ENCODE measurements at regions not wholly inside any gene's neighbourhood (a gene's known extent, or its start where the extent isn't known, plus 50 kb on each side); places are given as distances from the start of the nearest gene placed in this dataset.

DNA sequence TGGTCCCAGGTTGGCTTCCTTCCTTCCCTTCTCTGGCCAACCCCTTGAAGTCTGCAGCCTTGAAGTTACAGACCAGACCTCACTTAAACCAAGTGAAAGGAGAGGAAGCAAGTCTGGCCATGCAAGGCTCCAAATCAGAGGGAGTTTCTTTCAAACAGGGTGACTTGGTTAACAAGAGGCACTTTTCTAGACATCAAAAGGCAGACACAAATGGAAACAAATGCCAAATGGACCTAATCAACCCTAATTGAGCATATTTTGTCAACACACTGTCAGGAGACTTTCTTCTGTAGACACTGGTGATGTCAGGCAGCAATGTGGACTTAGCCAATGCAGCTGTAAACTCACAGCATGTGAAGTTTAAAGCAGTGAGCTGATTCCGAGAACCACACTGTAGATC is 282.7 kb upstream of the FZD8 start:
- TF ChIP-seq, protein P1, sequence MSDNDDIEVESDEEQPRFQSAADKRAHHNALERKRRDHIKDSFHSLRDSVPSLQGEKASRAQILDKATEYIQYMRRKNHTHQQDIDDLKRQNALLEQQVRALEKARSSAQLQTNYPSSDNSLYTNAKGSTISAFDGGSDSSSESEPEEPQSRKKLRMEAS (IDR thresholded peaks at IDR 0.05): no peak
- no peak for TF ChIP-seq EP300 (IDR thresholded peaks at IDR 0.05; ENCODE audit: borderline replicate concordance)
- no peak for TF ChIP-seq YY1 (IDR thresholded peaks at IDR 0.05; ENCODE audit: low read depth)
- no peak for TF ChIP-seq TEAD4 (IDR thresholded peaks at IDR 0.05)
- no peak for TF ChIP-seq RAD21 (IDR thresholded peaks at IDR 0.05; ENCODE audit: low read depth)
- TF ChIP-seq CEBPB (IDR thresholded peaks at IDR 0.05): no peak
- TF ChIP-seq EGR1 (IDR thresholded peaks at IDR 0.05): no peak

DNA sequence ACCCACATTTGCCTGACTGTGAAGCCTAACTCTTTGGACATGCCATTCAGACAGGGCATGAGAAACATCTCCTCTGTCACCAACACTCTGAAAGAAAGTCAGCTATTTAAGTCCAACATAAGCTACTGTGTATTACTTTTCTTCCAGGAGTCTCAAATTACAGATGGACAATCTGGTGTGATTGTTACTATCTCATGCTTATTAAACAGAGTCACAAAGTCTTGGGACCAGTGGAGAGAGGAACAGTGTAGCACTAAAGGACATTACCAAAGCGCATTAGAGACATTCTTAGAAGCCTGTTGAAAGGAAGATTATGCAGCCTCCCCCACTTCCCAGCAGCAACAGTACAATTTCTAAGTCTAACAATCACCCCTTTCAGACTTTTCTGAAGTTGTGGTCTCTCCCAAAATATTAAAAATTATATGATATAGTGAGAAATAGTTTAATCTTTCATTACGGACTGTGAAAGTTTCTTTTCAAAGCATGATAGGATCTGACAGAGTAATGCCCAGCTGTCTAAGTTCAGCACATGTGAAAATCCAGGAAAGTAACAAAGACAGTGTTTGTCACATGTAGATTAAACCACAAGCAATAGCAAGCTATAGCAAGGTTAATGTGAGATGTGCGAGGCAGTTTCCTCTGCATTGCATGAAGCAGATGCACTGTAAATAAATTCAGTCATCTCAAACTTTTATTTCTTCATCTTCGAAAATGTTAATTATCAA is 280.9 kb upstream of the FZD8 start:
- TF ChIP-seq CREB1 (IDR thresholded peaks at IDR 0.05; ENCODE audit: low read depth): no peak
- TF ChIP-seq NFIC (IDR thresholded peaks at IDR 0.05): no peak
- TF ChIP-seq, protein P2, sequence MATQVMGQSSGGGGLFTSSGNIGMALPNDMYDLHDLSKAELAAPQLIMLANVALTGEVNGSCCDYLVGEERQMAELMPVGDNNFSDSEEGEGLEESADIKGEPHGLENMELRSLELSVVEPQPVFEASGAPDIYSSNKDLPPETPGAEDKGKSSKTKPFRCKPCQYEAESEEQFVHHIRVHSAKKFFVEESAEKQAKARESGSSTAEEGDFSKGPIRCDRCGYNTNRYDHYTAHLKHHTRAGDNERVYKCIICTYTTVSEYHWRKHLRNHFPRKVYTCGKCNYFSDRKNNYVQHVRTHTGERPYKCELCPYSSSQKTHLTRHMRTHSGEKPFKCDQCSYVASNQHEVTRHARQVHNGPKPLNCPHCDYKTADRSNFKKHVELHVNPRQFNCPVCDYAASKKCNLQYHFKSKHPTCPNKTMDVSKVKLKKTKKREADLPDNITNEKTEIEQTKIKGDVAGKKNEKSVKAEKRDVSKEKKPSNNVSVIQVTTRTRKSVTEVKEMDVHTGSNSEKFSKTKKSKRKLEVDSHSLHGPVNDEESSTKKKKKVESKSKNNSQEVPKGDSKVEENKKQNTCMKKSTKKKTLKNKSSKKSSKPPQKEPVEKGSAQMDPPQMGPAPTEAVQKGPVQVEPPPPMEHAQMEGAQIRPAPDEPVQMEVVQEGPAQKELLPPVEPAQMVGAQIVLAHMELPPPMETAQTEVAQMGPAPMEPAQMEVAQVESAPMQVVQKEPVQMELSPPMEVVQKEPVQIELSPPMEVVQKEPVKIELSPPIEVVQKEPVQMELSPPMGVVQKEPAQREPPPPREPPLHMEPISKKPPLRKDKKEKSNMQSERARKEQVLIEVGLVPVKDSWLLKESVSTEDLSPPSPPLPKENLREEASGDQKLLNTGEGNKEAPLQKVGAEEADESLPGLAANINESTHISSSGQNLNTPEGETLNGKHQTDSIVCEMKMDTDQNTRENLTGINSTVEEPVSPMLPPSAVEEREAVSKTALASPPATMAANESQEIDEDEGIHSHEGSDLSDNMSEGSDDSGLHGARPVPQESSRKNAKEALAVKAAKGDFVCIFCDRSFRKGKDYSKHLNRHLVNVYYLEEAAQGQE (IDR thresholded peaks at IDR 0.05; ENCODE audit: low read depth): no peak
- TF ChIP-seq, protein P1 (IDR thresholded peaks at IDR 0.05): no peak
- no peak for TF ChIP-seq ZBTB7A (IDR thresholded peaks at IDR 0.05; ENCODE audit: low read depth)
- no peak for TF ChIP-seq YY1 (IDR thresholded peaks at IDR 0.05; ENCODE audit: low read depth)
- TF ChIP-seq, protein P3, sequence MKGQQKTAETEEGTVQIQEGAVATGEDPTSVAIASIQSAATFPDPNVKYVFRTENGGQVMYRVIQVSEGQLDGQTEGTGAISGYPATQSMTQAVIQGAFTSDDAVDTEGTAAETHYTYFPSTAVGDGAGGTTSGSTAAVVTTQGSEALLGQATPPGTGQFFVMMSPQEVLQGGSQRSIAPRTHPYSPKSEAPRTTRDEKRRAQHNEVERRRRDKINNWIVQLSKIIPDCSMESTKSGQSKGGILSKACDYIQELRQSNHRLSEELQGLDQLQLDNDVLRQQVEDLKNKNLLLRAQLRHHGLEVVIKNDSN (IDR thresholded peaks at IDR 0.05): no peak
- TF ChIP-seq CEBPB (IDR thresholded peaks at IDR 0.05): no peak
- no peak for TF ChIP-seq FOXM1 (IDR thresholded peaks at IDR 0.05; ENCODE audit: borderline replicate concordance, low read depth)

DNA sequence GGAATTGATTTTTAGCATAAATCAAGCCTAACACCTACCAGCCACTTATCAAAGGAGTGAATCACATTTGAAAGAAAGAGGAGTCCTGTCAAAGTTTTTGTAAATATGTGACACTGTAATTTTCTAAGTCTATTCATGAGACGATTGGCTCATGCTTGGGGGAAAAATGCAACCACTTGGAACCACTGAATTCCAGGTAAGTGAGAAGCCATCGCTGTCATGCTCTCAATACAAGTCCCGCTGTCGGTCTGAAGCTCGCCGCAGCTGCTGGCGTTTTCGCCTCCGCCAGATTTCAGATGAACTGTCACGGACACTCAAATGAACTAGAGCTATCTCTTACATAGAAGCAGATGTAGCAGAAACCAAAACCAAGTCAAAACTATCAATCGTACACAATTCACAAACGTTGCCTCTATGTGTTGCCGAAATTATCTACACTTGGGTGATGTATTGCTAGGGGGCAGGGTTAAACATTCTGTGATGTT is 279.8 kb upstream of the FZD8 start:
- TF ChIP-seq EP300 (IDR thresholded peaks at IDR 0.05; ENCODE audit: borderline replicate concordance) (no peak), NFIC (IDR thresholded peaks at IDR 0.05) (no peak), ZBTB7A (IDR thresholded peaks at IDR 0.05; ENCODE audit: low read depth) (no peak), TAF1 (IDR thresholded peaks at IDR 0.05; ENCODE audit: low read depth) (no peak), CEBPB (IDR thresholded peaks at IDR 0.05) (no peak), EGR1 (IDR thresholded peaks at IDR 0.05) (no peak), RAD21 (IDR thresholded peaks at IDR 0.05; ENCODE audit: low read depth) (no peak), CREB1 (IDR thresholded peaks at IDR 0.05; ENCODE audit: low read depth) (no peak), TCF12 (IDR thresholded peaks at IDR 0.05; ENCODE audit: low read depth) (no peak), TEAD4 (IDR thresholded peaks at IDR 0.05) (no peak), YY1 (IDR thresholded peaks at IDR 0.05; ENCODE audit: low read depth) (no peak), FOXM1 (IDR thresholded peaks at IDR 0.05; ENCODE audit: borderline replicate concordance, low read depth) (no peak)
- TF ChIP-seq, protein P2 (IDR thresholded peaks at IDR 0.05; ENCODE audit: low read depth): no peak
- TF ChIP-seq, protein P3 (IDR thresholded peaks at IDR 0.05): no peak
- TF ChIP-seq, protein P1 (IDR thresholded peaks at IDR 0.05): no peak

DNA sequence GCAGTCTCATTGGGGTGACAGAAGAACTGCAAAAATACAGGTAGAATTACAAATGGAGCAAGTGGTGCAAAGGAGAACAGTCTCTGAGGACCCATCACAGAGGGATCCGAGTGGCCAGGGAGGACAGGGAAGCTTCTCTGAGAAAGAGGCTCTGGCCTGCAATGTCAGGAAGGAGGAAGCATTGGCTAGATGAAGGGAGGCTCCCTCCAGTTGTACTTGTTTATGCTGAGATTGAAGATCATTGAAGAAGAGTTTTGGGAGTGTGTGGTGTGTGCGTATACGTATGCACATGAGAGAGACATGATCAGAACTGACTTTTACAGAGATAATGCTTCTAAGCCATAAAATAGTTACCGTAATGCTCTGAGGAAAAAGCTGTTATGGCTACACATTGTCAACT is 274.7 kb upstream of the FZD8 start:
- no peak for TF ChIP-seq ZBTB7A (IDR thresholded peaks at IDR 0.05; ENCODE audit: low read depth)
- TF ChIP-seq, protein P3 (IDR thresholded peaks at IDR 0.05): no peak
- TF ChIP-seq RAD21 (IDR thresholded peaks at IDR 0.05; ENCODE audit: low read depth): no peak
- TF ChIP-seq TCF12 (IDR thresholded peaks at IDR 0.05; ENCODE audit: low read depth): no peak
- no peak for TF ChIP-seq EP300 (IDR thresholded peaks at IDR 0.05; ENCODE audit: borderline replicate concordance)
- no peak for TF ChIP-seq TAF1 (IDR thresholded peaks at IDR 0.05; ENCODE audit: low read depth)
- TF ChIP-seq NFIC (IDR thresholded peaks at IDR 0.05): no peak
- TF ChIP-seq YY1 (IDR thresholded peaks at IDR 0.05; ENCODE audit: low read depth): no peak

DNA sequence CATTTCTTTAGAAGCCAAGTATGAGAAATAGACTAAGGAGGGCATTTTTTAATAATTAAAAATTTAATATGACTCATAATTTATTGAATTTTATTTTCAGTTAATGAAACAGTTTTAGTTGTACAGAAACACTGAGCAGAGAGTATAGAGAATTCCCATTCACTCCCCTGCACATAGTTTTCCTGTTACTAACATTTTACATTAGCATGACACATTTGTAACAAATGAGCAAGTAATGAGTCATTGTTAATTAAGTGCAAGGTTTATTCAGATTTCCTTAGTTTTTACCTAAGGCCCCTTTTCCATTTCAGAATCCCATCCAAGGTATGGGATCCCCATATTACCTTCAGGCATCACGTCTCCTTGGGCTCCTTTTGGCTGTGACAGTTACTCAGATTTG is 271.5 kb upstream of the FZD8 start:
- TF ChIP-seq TEAD4 (IDR thresholded peaks at IDR 0.05) (no peak), CEBPB (IDR thresholded peaks at IDR 0.05) (no peak), ZBTB7A (IDR thresholded peaks at IDR 0.05; ENCODE audit: low read depth) (no peak)
